Choroid plexus epithelial cell (primary cell): ENCODE measurements at regions not wholly inside any gene's neighbourhood (a gene's known extent, or its start where the extent isn't known, plus 50 kb on each side); places are given as distances from the start of the nearest gene placed in this dataset.
A peak's percentile ranks its signal among the peaks of the same experiment; 100 is the strongest.

Experiments
- DNase-seq: peaks from one replicate; pipeline ENCODE4 v3.0.0-alpha.2; 2010; ENCODE audit warnings: low read depth
- H3K4me3 ChIP-seq: 2 replicates; pipeline ENCODE4 v1.5.1; 2011; ENCODE audit warnings: low read depth, mild to moderate bottlenecking, control low read depth, low read length, moderate library complexity
- CTCF ChIP-seq: conservative IDR thresholded peaks from 2 replicates; pipeline ENCODE4 v1.5.1; 2011; ENCODE audit warnings: low read depth, mild to moderate bottlenecking, control low read depth, inconsistent platforms, low read length, moderate library complexity

- H3K4me3 ChIP-seq, result no peak overlapping the region
- no peak for DNase-seq
- no peak for TF ChIP-seq CTCF
These were observed 114.7 kb upstream of the FRMD4B start for GRCh38 chr3:69500604-69501003.

GRCh38 chr3:69499899-69500421, 114.1 kb upstream of the FRMD4B start:
- H3K4me3 ChIP-seq, result no peak overlapping the region
- peak; percentile 50 for DNase-seq
- no peak for TF ChIP-seq CTCF

- no peak for DNase-seq
- H3K4me3 ChIP-seq, result no peak overlapping the region
- TF ChIP-seq CTCF, result no peak
These were observed 113.5 kb upstream of the FRMD4B start for GRCh38 chr3:69499422-69499821.

- TF ChIP-seq CTCF, result no peak
- DNase-seq, result no peak
- no peak overlapping the region for H3K4me3 ChIP-seq
These were observed 111.0 kb upstream of the FRMD4B start for GRCh38 chr3:69496856-69497255.

- TF ChIP-seq CTCF, result no peak
- no peak for DNase-seq
- H3K4me3 ChIP-seq, result no peak overlapping the region
These were observed 108.3 kb upstream of the FRMD4B start for GRCh38 chr3:69494185-69494584.

- TF ChIP-seq CTCF, result no peak
- H3K4me3 ChIP-seq, result no peak overlapping the region
- DNase-seq, result no peak
These were observed 107.3 kb upstream of the FRMD4B start for GRCh38 chr3:69493157-69493556.

- peak; percentile 25 for DNase-seq
- no peak for TF ChIP-seq CTCF
- H3K4me3 ChIP-seq, result no peak overlapping the region
These were observed 106.1 kb upstream of the FRMD4B start for GRCh38 chr3:69491975-69492374.
